Hepatocyte (in vitro differentiated cells): ENCODE measurements at regions not wholly inside any gene's neighbourhood (a gene's known extent, or its start where the extent isn't known, plus 50 kb on each side); places are given as distances from the start of the nearest gene placed in this dataset.

ENCODE experiments used
- DNase-seq: peaks from one replicate; pipeline ENCODE4 v3.0.0-alpha.2; 2016; ENCODE audit warnings: low spot score
- H2AFZ ChIP-seq: fragments of 200-600 bp; sonication (generic); 2 replicates; pipeline ENCODE4 v1.6.0; 2016; ENCODE audit warnings: antibody characterized with exemption, mild to moderate bottlenecking
- H3K27ac ChIP-seq: fragments of 200-600 bp; sonication (generic); 2 replicates; pipeline ENCODE4 v1.5.1; 2016; ENCODE audit warnings: mild to moderate bottlenecking
- H3K27me3 ChIP-seq: fragments of 200-600 bp; sonication (generic); 2 replicates; pipeline ENCODE4 v1.6.1; 2016
- H3K36me3 ChIP-seq: fragments of 200-600 bp; sonication (generic); replicated peaks from 2 replicates; pipeline ENCODE4 v1.5.1; 2016; ENCODE audit warnings: low read depth; ENCODE audit not compliant: insufficient read depth
- H3K4me1 ChIP-seq: fragments of 200-600 bp; sonication (generic); 2 replicates; pipeline ENCODE4 v1.5.1; 2016; ENCODE audit warnings: mild to moderate bottlenecking, moderate library complexity; ENCODE audit not compliant: insufficient read depth
- H3K4me2 ChIP-seq: fragments of 200-600 bp; sonication (generic); 2 replicates; pipeline ENCODE4 v1.6.0; 2016
- H3K4me3 ChIP-seq: fragments of 200-600 bp; sonication (generic); 2 replicates; pipeline ENCODE4 v1.5.1; 2016; ENCODE audit warnings: mild to moderate bottlenecking
- H3K79me2 ChIP-seq: fragments of 200-600 bp; sonication (generic); 2 replicates; pipeline ENCODE4 v1.6.0; 2017; ENCODE audit warnings: mild to moderate bottlenecking
- H3K9me2 ChIP-seq: fragments of 200-600 bp; sonication (generic); replicated peaks from 2 replicates; pipeline ENCODE4 v1.6.0; 2017; ENCODE audit warnings: mild to moderate bottlenecking; ENCODE audit not compliant: insufficient read depth
- H3K9me3 ChIP-seq: fragments of 200-600 bp; sonication (generic); 2 replicates; pipeline ENCODE4 v1.5.1; 2016; ENCODE audit warnings: low read depth, mild to moderate bottlenecking
- H4K20me1 ChIP-seq: fragments of 200-600 bp; sonication (generic); 2 replicates; pipeline ENCODE4 v1.6.0; 2016; ENCODE audit warnings: mild to moderate bottlenecking; ENCODE audit not compliant: insufficient read depth, poor library complexity, severe bottlenecking
- EZH2 ChIP-seq: fragments of 200-600 bp; sonication (generic); IDR thresholded peaks from 2 replicates; pipeline ENCODE4 v1.6.1; 2016; ENCODE audit warnings: antibody characterized with exemption, mild to moderate bottlenecking, borderline replicate concordance
- EZH2phosphoT487 ChIP-seq: fragments of 200-600 bp; sonication (generic); IDR thresholded peaks from one replicate; pipeline ENCODE4 v1.6.1; 2018; ENCODE audit warnings: antibody characterized with exemption, mild to moderate bottlenecking, low read depth, moderate library complexity; ENCODE audit not compliant: unreplicated experiment, severe bottlenecking
- WGBS: methylation state at CpG from one replicate; pipeline ENCODE4 v1.1.6; 2016; ENCODE audit warnings: low lambda C conversion rate; ENCODE audit errors: missing lambda C conversion rate; 5-methylcytosine and 5-hydroxymethylcytosine counted together
- TF ChIP-seq, protein P1 (sequence below): fragments of 200-600 bp; sonication (generic); IDR thresholded peaks from 2 replicates; pipeline ENCODE4 v1.5.1; 2016; ENCODE audit warnings: antibody characterized with exemption, mild to moderate bottlenecking; ENCODE audit not compliant: poor library complexity

DNA sequence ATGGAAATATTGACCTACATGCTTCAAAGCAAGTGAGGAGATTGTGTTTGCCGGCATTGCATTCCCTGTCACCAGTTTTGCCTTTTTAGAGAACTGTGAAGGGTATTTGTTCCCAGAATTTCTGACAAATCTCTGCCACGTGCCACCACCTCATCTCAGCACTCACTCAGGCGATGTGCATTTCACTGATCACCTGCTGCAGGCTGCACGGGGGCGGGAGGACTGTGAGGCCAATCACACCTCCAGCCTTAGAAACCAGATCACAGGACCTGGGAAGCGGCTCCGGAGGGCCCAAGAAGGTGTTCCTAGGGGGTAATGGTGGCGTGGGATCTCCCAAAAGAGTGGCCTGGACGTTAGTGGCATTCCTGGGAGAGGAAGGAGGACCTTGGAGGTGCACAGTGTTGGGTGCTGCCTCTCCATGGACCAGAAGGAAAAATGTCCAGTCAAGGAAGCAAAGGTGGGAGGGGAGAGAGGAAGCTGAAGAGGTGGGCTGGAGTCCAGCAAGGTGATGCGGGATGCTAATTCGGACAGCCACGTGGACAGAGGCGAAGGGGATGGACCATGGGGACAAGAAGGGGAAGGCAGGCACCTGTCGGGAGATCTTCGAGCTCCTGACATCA is 63.6 kb upstream of the OLFM1 start:
- H3K36me3 ChIP-seq, result no peaks in the 10 kb centered on the region
- H3K4me3 ChIP-seq, result no peak overlapping the region
- H3K9me2 ChIP-seq, result no peaks in the 10 kb centered on the region
- no peaks in the 10 kb centered on the region for H3K4me1 ChIP-seq
- H3K79me2 ChIP-seq, result no peaks in the 10 kb centered on the region
- no peak overlapping the region for H2AFZ ChIP-seq
- no peak for DNase-seq
- TF ChIP-seq EZH2 (no peak), EZH2phosphoT487 (no peak)
- TF ChIP-seq, protein P1, sequence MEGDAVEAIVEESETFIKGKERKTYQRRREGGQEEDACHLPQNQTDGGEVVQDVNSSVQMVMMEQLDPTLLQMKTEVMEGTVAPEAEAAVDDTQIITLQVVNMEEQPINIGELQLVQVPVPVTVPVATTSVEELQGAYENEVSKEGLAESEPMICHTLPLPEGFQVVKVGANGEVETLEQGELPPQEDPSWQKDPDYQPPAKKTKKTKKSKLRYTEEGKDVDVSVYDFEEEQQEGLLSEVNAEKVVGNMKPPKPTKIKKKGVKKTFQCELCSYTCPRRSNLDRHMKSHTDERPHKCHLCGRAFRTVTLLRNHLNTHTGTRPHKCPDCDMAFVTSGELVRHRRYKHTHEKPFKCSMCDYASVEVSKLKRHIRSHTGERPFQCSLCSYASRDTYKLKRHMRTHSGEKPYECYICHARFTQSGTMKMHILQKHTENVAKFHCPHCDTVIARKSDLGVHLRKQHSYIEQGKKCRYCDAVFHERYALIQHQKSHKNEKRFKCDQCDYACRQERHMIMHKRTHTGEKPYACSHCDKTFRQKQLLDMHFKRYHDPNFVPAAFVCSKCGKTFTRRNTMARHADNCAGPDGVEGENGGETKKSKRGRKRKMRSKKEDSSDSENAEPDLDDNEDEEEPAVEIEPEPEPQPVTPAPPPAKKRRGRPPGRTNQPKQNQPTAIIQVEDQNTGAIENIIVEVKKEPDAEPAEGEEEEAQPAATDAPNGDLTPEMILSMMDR, result no peak
- no peak overlapping the region for H3K27ac ChIP-seq
- WGBS, result 78% methylated on average over 15 of the region's 15 CpGs
- no peaks in the 10 kb centered on the region for H4K20me1 ChIP-seq
- no peak overlapping the region for H3K4me2 ChIP-seq
- no peaks in the 10 kb centered on the region for H3K9me3 ChIP-seq
- H3K27me3 ChIP-seq, result no peaks in the 10 kb centered on the region

DNA sequence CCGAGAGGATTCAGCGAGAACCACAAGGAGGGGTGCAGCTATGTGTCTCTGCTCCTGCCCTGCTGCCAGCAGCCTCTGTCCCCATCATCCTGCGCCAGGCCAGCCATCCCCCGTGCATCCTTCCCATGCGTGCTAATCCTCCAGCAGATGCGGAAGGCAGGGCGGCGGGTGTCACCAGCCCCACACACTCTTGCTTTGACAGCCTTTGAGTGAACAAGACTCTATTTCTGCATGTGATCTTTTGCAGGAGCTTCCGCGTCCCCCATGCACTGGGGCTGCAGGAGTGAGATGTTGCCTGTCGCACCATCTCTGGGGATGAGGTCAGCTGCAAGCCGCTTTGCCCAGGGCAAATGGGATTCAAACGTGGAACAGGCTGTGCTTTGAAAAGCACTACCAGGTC is 58.0 kb upstream of the OLFM1 start:
- WGBS, result 86% methylated on average over 13 of the region's 13 CpGs
- Histone ChIP-seq H3K9me2 (no peaks in the 10 kb centered on the region), H3K27ac (no peak overlapping the region), H4K20me1 (no peaks in the 10 kb centered on the region), H3K79me2 (no peaks in the 10 kb centered on the region), H3K4me3 (no peak overlapping the region), H2AFZ (no peak overlapping the region), H3K27me3 (no peaks in the 10 kb centered on the region), H3K9me3 (no peaks in the 10 kb centered on the region), H3K4me1 (no peaks in the 10 kb centered on the region), H3K4me2 (no peak overlapping the region), H3K36me3 (no peaks in the 10 kb centered on the region)
- TF ChIP-seq EZH2 (no peak), EZH2phosphoT487 (no peak)
- TF ChIP-seq, protein P1, result no peak
- no peak for DNase-seq

DNA sequence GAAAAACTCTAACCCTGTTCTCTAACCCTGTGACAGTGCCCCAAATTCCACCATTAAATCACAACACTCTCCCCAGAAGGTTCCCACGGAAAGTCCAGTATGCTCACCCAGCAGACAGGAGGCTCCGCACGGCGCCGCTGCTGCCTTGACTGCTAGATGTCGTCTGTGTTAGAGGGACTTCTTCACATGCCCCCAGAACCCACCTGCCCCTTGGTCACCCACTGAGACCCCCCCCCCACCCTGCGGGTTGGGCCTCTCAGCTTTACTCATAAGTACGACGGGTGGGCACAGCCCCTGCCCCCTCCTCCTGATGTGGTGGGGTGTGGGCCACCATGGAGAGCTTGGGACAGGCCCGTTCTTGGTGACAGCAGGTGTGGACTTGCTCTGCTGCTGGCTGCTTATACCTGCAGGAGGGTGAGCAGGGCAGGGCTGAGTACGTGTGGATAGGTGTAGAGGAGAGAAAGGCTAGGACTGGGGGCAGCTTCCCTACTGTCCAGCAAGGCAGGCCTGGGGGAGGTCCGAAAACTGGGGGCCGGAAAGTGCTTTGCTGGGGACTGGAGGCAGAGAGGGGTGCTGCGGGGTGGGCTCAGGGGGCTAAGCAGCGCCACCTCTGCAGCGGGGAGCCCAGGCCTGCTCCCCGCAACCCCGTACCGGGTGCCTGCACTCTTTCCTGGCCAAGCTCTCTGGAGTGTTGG is 57.5 kb upstream of the OLFM1 start:
- no peak for DNase-seq
- Histone ChIP-seq H3K9me3 (no peaks in the 10 kb centered on the region), H4K20me1 (no peaks in the 10 kb centered on the region), H3K4me1 (no peaks in the 10 kb centered on the region), H3K36me3 (no peaks in the 10 kb centered on the region), H3K27ac (no peak overlapping the region), H3K4me3 (no peak overlapping the region), H3K27me3 (no peaks in the 10 kb centered on the region), H3K4me2 (no peak overlapping the region), H2AFZ (no peak overlapping the region), H3K79me2 (no peaks in the 10 kb centered on the region), H3K9me2 (no peaks in the 10 kb centered on the region)
- TF ChIP-seq EZH2, result no peak
- no peak for TF ChIP-seq EZH2phosphoT487
- TF ChIP-seq, protein P1, result no peak
- WGBS, result 85% methylated on average over 17 of the region's 19 CpGs
